A549 (cell line): ENCODE measurements at regions not wholly inside any gene's neighbourhood (a gene's known extent, or its start where the extent isn't known, plus 50 kb on each side); places are given as distances from the start of the nearest gene placed in this dataset.

Source experiments
- ATAC-seq, 2 experiments: fragments of 200-7000 bp in 1 of 2; fragments of >200 bp in 1 of 2; cut with Nextera tagmentation in 1 of 2; cut with Tn5 transposase in 1 of 2; 3 replicates each; pipeline versions ENCODE4 v1.8.0 to v1.9.1; 2018 to 2020; ENCODE audit warnings: mild to moderate bottlenecking in 1 of 2, moderate library complexity in 1 of 2
- CTCF ChIA-PET: fragments of 300-600 bp; sonication (Branson Sonifier 250); formaldehyde crosslinking; extraction: SDS; loops from one replicate; lab custom pipeline; 2021; ENCODE audit warnings: antibody characterized with exemption, inconsistent platforms; lab: Yijun Ruan, JAX
- POLR2A ChIA-PET: fragments of 350-600 bp; formaldehyde crosslinking; extraction: SDS; loops from one replicate; lab custom pipeline; 2021; ENCODE audit warnings: antibody characterized with exemption, inconsistent platforms; lab: Yijun Ruan, JAX
- DNase-seq, 2 experiments: peaks; one replicate each; pipeline versions ENCODE4 v3.0.0 to v3.0.0-alpha.2; 2011 to 2016; ENCODE audit warnings: low read depth in 1 of 2, low spot score in 1 of 2
- FAIRE-seq: peaks from 2 replicates; lab custom pipeline; 2011; peaks lifted over from hg19 to GRCh38; lab: Jason Lieb, UNC
- H3K27ac ChIP-seq, 2 experiments: fragments of >200 bp; sonication (Bioruptor Twin); formaldehyde crosslinking; 3 replicates each; pipeline ENCODE4 v1.5.1; 2016 to 2017
- H3K4me1 ChIP-seq: fragments of >200 bp; sonication (Bioruptor Twin); formaldehyde crosslinking; 3 replicates; pipeline ENCODE4 v1.6.1; 2016
- H3K4me2 ChIP-seq: fragments of >200 bp; sonication (Bioruptor Twin); formaldehyde crosslinking; 3 replicates; pipeline ENCODE4 v1.6.1; 2016
- H3K4me3 ChIP-seq: fragments of >200 bp; sonication (Bioruptor Twin); formaldehyde crosslinking; 3 replicates; pipeline ENCODE4 v1.5.1; 2016
- H3K9me3 ChIP-seq: fragments of >200 bp; sonication (Bioruptor Twin); formaldehyde crosslinking; 3 replicates; pipeline ENCODE4 v1.6.1; 2016
- ATOH8 ChIP-seq: fragments of 250-450 bp; sonication (Bioruptor Pico); IDR thresholded peaks from 2 replicates; pipeline ENCODE4 v1.5.0; 2020; ENCODE audit warnings: low read depth, mild to moderate bottlenecking, moderate library complexity
- CBX2 ChIP-seq: fragments of 200-600 bp; sonication (generic); IDR thresholded peaks from 2 replicates; pipeline ENCODE4 v1.6.1; 2016; ENCODE audit warnings: low read depth, mild to moderate bottlenecking, borderline replicate concordance
- CHD4 ChIP-seq: fragments of 200-600 bp; sonication (generic); IDR thresholded peaks from 2 replicates; pipeline ENCODE4 v1.6.1; 2016; ENCODE audit warnings: antibody characterized with exemption, mild to moderate bottlenecking, borderline replicate concordance
- EHMT2 ChIP-seq: fragments of 200-600 bp; sonication (generic); IDR thresholded peaks from 2 replicates; pipeline ENCODE4 v1.6.1; 2016; ENCODE audit warnings: antibody characterized with exemption, low read depth, mild to moderate bottlenecking, moderate library complexity
- HOXB5 ChIP-seq: fragments of 250-450 bp; sonication (Bioruptor Pico); IDR thresholded peaks from 2 replicates; pipeline ENCODE4 v1.5.0; 2020; ENCODE audit warnings: mild to moderate bottlenecking, moderate library complexity
- JUNB ChIP-seq: fragments of >200 bp; sonication (Bioruptor Twin); formaldehyde crosslinking; IDR thresholded peaks from 2 replicates; pipeline ENCODE4 v1.6.1; 2016
- KDM5A ChIP-seq: fragments of 200-600 bp; sonication (generic); IDR thresholded peaks from 2 replicates; pipeline ENCODE4 v1.6.1; 2016; ENCODE audit warnings: antibody characterized with exemption, mild to moderate bottlenecking
- MAZ ChIP-seq: fragments of 150-350 bp; IDR thresholded peaks from 2 replicates; pipeline ENCODE4 v1.6.1; 2014; ENCODE audit warnings: antibody characterized with exemption, low read depth, low read length, borderline replicate concordance
- MYC ChIP-seq: IDR thresholded peaks from 2 replicates; pipeline ENCODE4 v1.6.1; 2012; ENCODE audit warnings: mild to moderate bottlenecking, inconsistent platforms, low read length, improper control_type of control experiment, borderline replicate concordance
- NR3C1 ChIP-seq: fragments of >200 bp; sonication (Bioruptor Twin); formaldehyde crosslinking; IDR thresholded peaks from 3 replicates; pipeline ENCODE4 v1.6.1; 2017
- REST ChIP-seq: fragments of 200-600 bp; sonication (generic); IDR thresholded peaks from 2 replicates; pipeline ENCODE4 v1.6.1; 2016; ENCODE audit warnings: antibody characterized with exemption, mild to moderate bottlenecking, moderate library complexity
- TFCP2L1 ChIP-seq: fragments of 250-450 bp; sonication (Bioruptor Pico); IDR thresholded peaks from 2 replicates; pipeline ENCODE4 v1.5.0; 2021; ENCODE audit warnings: mild to moderate bottlenecking
- ZC3H11A ChIP-seq: fragments of 450-650 bp; IDR thresholded peaks from 2 replicates; pipeline ENCODE4 v1.6.1; 2014; ENCODE audit warnings: antibody characterized with exemption, mild to moderate bottlenecking
- ZFP36 ChIP-seq: fragments of 450-650 bp; IDR thresholded peaks from 2 replicates; pipeline ENCODE4 v1.6.1; 2014; ENCODE audit warnings: borderline replicate concordance; ENCODE audit not compliant: partially characterized antibody
- WGBS: methylation state at CpG from one replicate; pipeline ENCODE4 v1.1.6; 2017; ENCODE audit errors: missing lambda C conversion rate; 5-methylcytosine and 5-hydroxymethylcytosine counted together
- TF ChIP-seq, protein P1 (sequence below): fragments of 250-450 bp; sonication (Bioruptor Pico); IDR thresholded peaks from 2 replicates; pipeline ENCODE4 v1.5.0; 2021; ENCODE audit warnings: mild to moderate bottlenecking, moderate library complexity, borderline replicate concordance
- TF ChIP-seq, protein P2 (sequence below): fragments of >200 bp; sonication (Bioruptor Twin); formaldehyde crosslinking; IDR thresholded peaks from 3 replicates; pipeline ENCODE4 v1.5.1; 2016

DNA sequence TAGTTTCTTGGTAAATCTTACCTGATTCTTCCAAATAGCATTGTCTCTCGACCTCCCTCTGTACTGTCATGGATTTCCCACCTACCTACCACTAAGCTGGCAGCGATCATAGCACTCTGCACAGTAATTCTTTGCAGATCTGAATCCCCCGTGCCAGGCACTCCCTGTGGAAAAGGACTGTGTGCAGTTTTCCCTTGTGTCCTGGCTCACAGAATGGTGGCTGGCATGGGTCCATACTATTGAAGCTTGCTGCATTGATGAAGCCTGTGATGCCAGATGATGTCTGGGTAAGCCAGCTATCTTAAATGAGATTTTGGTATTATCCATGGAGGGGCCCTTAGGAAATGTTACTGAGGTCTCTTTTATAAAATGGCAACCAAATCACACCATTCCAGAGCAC is 135.7 kb downstream of the RPAP3 start:
- Histone ChIP-seq H3K4me3 (no peak overlapping the region), H3K4me2 (no peak overlapping the region), H3K4me1 (no peaks in the 10 kb centered on the region), H3K27ac (no peak overlapping the region), H3K9me3 (no peaks in the 10 kb centered on the region)
- CTCF ChIA-PET: no interaction called here
- FAIRE-seq: no peak
- DNase-seq: no peak
- ATAC-seq: no peak
- WGBS: 14% methylated on average over 3 of the region's 3 CpGs
- POLR2A ChIA-PET: no interaction called here
- TF ChIP-seq HOXB5 (CRISPR knock-in tag) (no peak), NR3C1 (no peak), ATOH8 (CRISPR knock-in tag) (no peak), KDM5A (no peak), REST (no peak), EHMT2 (no peak), MAZ (no peak), CBX2 (no peak)
- TF ChIP-seq, protein P1, sequence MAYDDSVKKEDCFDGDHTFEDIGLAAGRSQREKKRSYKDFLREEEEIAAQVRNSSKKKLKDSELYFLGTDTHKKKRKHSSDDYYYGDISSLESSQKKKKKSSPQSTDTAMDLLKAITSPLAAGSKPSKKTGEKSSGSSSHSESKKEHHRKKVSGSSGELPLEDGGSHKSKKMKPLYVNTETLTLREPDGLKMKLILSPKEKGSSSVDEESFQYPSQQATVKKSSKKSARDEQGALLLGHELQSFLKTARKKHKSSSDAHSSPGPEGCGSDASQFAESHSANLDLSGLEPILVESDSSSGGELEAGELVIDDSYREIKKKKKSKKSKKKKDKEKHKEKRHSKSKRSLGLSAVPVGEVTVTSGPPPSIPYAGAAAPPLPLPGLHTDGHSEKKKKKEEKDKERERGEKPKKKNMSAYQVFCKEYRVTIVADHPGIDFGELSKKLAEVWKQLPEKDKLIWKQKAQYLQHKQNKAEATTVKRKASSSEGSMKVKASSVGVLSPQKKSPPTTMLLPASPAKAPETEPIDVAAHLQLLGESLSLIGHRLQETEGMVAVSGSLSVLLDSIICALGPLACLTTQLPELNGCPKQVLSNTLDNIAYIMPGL (CRISPR knock-in tag): no peak

DNA sequence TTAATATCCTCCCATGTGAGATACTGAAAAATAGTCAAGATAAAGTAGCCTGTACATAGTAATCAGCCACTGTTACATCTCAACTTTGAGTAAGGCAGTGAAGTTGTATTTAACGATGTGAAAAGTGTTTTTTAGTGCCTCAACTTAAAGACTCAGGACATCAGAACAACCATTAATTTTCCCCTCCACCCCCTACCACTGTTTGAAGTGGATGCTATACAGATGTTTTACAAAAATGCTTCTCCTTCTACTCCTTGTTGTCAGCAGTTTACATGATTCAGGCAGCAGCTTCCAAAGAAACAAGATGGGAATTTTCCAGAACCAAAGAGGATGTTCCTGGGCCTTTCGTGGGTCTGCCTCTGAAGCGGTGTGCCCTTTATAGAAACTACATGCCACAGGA is 143.6 kb downstream of the RPAP3 start:
- Histone ChIP-seq H3K4me3 (no peak overlapping the region), H3K4me1 (no peaks in the 10 kb centered on the region), H3K4me2 (no peak overlapping the region), H3K27ac (no peak overlapping the region), H3K9me3 (no peaks in the 10 kb centered on the region)
- no peak for ATAC-seq
- ChIA-PET CTCF (no interaction called here), POLR2A (no interaction called here)
- no peak for DNase-seq
- WGBS: 54% methylated on average over 3 of the region's 3 CpGs
- FAIRE-seq: no peak
- TF ChIP-seq ZFP36 (no peak), ZC3H11A (no peak), HOXB5 (CRISPR knock-in tag) (no peak), MYC (no peak), TFCP2L1 (no peak), CHD4 (no peak), JUNB (no peak)
- TF ChIP-seq, protein P2, sequence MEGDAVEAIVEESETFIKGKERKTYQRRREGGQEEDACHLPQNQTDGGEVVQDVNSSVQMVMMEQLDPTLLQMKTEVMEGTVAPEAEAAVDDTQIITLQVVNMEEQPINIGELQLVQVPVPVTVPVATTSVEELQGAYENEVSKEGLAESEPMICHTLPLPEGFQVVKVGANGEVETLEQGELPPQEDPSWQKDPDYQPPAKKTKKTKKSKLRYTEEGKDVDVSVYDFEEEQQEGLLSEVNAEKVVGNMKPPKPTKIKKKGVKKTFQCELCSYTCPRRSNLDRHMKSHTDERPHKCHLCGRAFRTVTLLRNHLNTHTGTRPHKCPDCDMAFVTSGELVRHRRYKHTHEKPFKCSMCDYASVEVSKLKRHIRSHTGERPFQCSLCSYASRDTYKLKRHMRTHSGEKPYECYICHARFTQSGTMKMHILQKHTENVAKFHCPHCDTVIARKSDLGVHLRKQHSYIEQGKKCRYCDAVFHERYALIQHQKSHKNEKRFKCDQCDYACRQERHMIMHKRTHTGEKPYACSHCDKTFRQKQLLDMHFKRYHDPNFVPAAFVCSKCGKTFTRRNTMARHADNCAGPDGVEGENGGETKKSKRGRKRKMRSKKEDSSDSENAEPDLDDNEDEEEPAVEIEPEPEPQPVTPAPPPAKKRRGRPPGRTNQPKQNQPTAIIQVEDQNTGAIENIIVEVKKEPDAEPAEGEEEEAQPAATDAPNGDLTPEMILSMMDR: no peak
- TF ChIP-seq, protein P1 (CRISPR knock-in tag): no peak
